CD14-positive monocyte (primary cell): ENCODE measurements at regions not wholly inside any gene's neighbourhood (a gene's known extent, or its start where the extent isn't known, plus 50 kb on each side); places are given as distances from the start of the nearest gene placed in this dataset.

Experiments used
- DNase-seq, 3 donors: peaks; one replicate each; pipeline ENCODE4 v3.0.0-alpha.2; 2011 to 2022
- H2AFZ ChIP-seq: 2 replicates; pipeline ENCODE4 v1.6.0; 2012; ENCODE audit warnings: mild to moderate bottlenecking, low read depth, low read length, inconsistent platforms; ENCODE audit not compliant: insufficient read depth, poor library complexity, severe bottlenecking
- H3K27ac ChIP-seq, 2 donors: 1 replicate in 1 of 2; 2 replicates in 1 of 2; pipeline ENCODE4 v1.5.1; 2012 to 2013; ENCODE audit warnings: low read length in 2 of 2, control low read depth in 1 of 2, inconsistent platforms in 1 of 2, low read depth in 1 of 2, mild to moderate bottlenecking in 1 of 2
- H3K27me3 ChIP-seq, 2 donors: one replicate each; pipeline versions ENCODE4 v1.6.0 to v1.6.1; 2011 to 2013; ENCODE audit warnings: low read length in 2 of 2; ENCODE audit not compliant: control insufficient read depth in 2 of 2, insufficient read depth in 2 of 2
- H3K36me3 ChIP-seq, 2 donors: replicated peaks in 1 of 2; 1 replicate in 1 of 2; 2 replicates in 1 of 2; pipeline versions ENCODE4 v1.5.1 to v1.6.1; 2012 to 2013; ENCODE audit warnings: low read length in 2 of 2, control low read depth in 1 of 2, inconsistent platforms in 1 of 2, mild to moderate bottlenecking in 1 of 2; ENCODE audit not compliant: insufficient read depth in 2 of 2, control insufficient read depth in 1 of 2
- H3K4me1 ChIP-seq, 2 donors: 1 replicate in 1 of 2; 2 replicates in 1 of 2; pipeline versions ENCODE4 v1.5.1 to v1.6.1; 2012 to 2013; ENCODE audit warnings: low read length in 2 of 2, control low read depth in 1 of 2, inconsistent platforms in 1 of 2, mild to moderate bottlenecking in 1 of 2, moderate library complexity in 1 of 2; ENCODE audit not compliant: insufficient read depth in 2 of 2, control insufficient read depth in 1 of 2
- H3K4me2 ChIP-seq: replicated peaks from 2 replicates; pipeline ENCODE3; 2012; ENCODE audit warnings: low read length, moderate library complexity, mild to moderate bottlenecking; ENCODE audit not compliant: poor library complexity, severe bottlenecking; ENCODE audit errors: extremely low read depth
- H3K4me3 ChIP-seq, 3 experiments: fragments of 200-600 bp in 1 of 3; sonication (generic) in 1 of 3; replicated peaks in 1 of 3; 1 replicate in 2 of 3; 2 replicates in 1 of 3; pipeline ENCODE4 v1.5.1; 2011 to 2013; ENCODE audit warnings: low read length in 3 of 3, mild to moderate bottlenecking in 3 of 3, control low read depth in 2 of 3, low read depth in 2 of 3, inconsistent platforms in 1 of 3, moderate library complexity in 1 of 3
- H3K79me2 ChIP-seq: 2 replicates; pipeline ENCODE4 v1.6.0; 2012; ENCODE audit warnings: mild to moderate bottlenecking, control low read depth, inconsistent platforms, low read length, moderate library complexity; ENCODE audit not compliant: insufficient read depth
- H3K9ac ChIP-seq: 2 replicates; pipeline ENCODE4 v1.6.0; 2017; ENCODE audit warnings: low read length, mild to moderate bottlenecking; ENCODE audit not compliant: insufficient read depth, poor library complexity, severe bottlenecking
- H3K9me3 ChIP-seq, 2 donors: replicated peaks in 1 of 2; 1 replicate in 1 of 2; 2 replicates in 1 of 2; pipeline versions ENCODE4 v1.5.1 to v1.6.1; 2012 to 2013; ENCODE audit warnings: low read length in 2 of 2, control low read depth in 1 of 2; ENCODE audit not compliant: control insufficient read depth in 1 of 2, insufficient read depth in 1 of 2
- H4K20me1 ChIP-seq: 2 replicates; pipeline ENCODE4 v1.6.0; 2012; ENCODE audit warnings: mild to moderate bottlenecking, low read length, control low read depth, moderate library complexity; ENCODE audit not compliant: insufficient read depth
- H3K27ac Mint-ChIP-seq, 7 donors: one replicate each; pipeline ENCODE4 v1.8.0; 2020; ENCODE audit warnings: mild to moderate bottlenecking in 7 of 7, mixed read lengths in 7 of 7, moderate library complexity in 6 of 7, inconsistent platforms in 2 of 7
- H3K27me3 Mint-ChIP-seq, 3 donors: one replicate each; pipeline ENCODE4 v1.8.0; 2021 to 2022; ENCODE audit warnings: low read depth in 3 of 3, mild to moderate bottlenecking in 3 of 3, mixed read lengths in 3 of 3, moderate library complexity in 3 of 3, inconsistent platforms in 1 of 3
- H3K36me3 Mint-ChIP-seq, 2 donors: one replicate each; pipeline ENCODE4 v1.8.0; 2020; ENCODE audit warnings: mixed read lengths in 2 of 2, inconsistent platforms in 1 of 2, mild to moderate bottlenecking in 1 of 2
- H3K4me1 Mint-ChIP-seq: one replicate; pipeline ENCODE4 v1.8.0; 2020; ENCODE audit warnings: mild to moderate bottlenecking, mixed read lengths
- H3K4me3 Mint-ChIP-seq, 2 donors: one replicate each; pipeline ENCODE4 v1.8.0; 2020; ENCODE audit warnings: mild to moderate bottlenecking in 2 of 2, mixed read lengths in 2 of 2, moderate library complexity in 1 of 2
- H3K9me3 Mint-ChIP-seq, 7 donors: one replicate each; pipeline ENCODE4 v1.8.0; 2020 to 2022; ENCODE audit warnings: mixed read lengths in 7 of 7, mild to moderate bottlenecking in 6 of 7, moderate library complexity in 6 of 7, inconsistent platforms in 2 of 7
- CTCF ChIP-seq: fragments of 200-600 bp; IDR thresholded peaks from one replicate; pipeline ENCODE4 v1.8.0; 2022; ENCODE audit warnings: antibody characterized with exemption, mild to moderate bottlenecking
- WGBS: methylation state at CpG from one replicate; pipeline ENCODE4 v1.1.5; 2013; ENCODE audit warnings: missing lambda C conversion rate; ENCODE audit not compliant: insufficient coverage; 5-methylcytosine and 5-hydroxymethylcytosine counted together
- intact Hi-C, 2 donors: fragments of 100-400 bp; cut with micrococcal nuclease; formaldehyde crosslinking; loops; one replicate each; pipeline versions ENCODE4 v1.15.0 to v1.15.1; 2023

GRCh38 chr3:110164632-110165369, 827.5 kb upstream of the DPPA4 start:
- Histone ChIP-seq H3K4me2 (no peak overlapping the region), H3K4me3 (no peak overlapping the region), H3K9me3 (peaks cover 0 to 8% of the 10 kb centered on the region in 2 donors), H2AFZ (no peak overlapping the region), H3K36me3 (no peaks in the 10 kb centered on the region), H3K27ac (no peak overlapping the region), H3K27me3 (no peaks in the 10 kb centered on the region), H3K9ac (no peak overlapping the region), H3K4me1 (no peaks in the 10 kb centered on the region), H3K79me2 (no peaks in the 10 kb centered on the region), H4K20me1 (no peaks in the 10 kb centered on the region)
- Mint-ChIP-seq H3K27me3 (peaks cover 0 to 2% (median 1%) of the 10 kb centered on the region in 3 donors), H3K9me3 (peaks cover 0 to 9% (median 2%) of the 10 kb centered on the region in 7 donors), H3K4me1 (no peaks in the 10 kb centered on the region), H3K36me3 (no peaks in the 10 kb centered on the region), H3K4me3 (no peak overlapping the region), H3K27ac (no peak overlapping the region)
- DNase-seq, result no peak
- no peak for TF ChIP-seq CTCF
- 50% methylated on average over 1 of the region's 6 CpGs for WGBS
- intact Hi-C loops, result no loop called here

- H3K4me3 Mint-ChIP-seq, result no peak overlapping the region
- intact Hi-C loops, result no loop called here
- no peak overlapping the region for H3K9ac ChIP-seq
- no peaks in the 10 kb centered on the region for H3K36me3 ChIP-seq
- peaks cover 0 to 8% of the 10 kb centered on the region in 2 donors for H3K9me3 ChIP-seq
- DNase-seq, result no peak
- no peaks in the 10 kb centered on the region for H4K20me1 ChIP-seq
- no peak overlapping the region for H2AFZ ChIP-seq
- TF ChIP-seq CTCF, result no peak
- no peak overlapping the region for H3K27ac Mint-ChIP-seq
- H3K27me3 Mint-ChIP-seq, result peaks cover 0 to 2% (median 1%) of the 10 kb centered on the region in 3 donors
- no peak overlapping the region for H3K4me3 ChIP-seq
- H3K27me3 ChIP-seq, result no peaks in the 10 kb centered on the region
- H3K4me1 ChIP-seq, result no peaks in the 10 kb centered on the region
- H3K4me1 Mint-ChIP-seq, result no peaks in the 10 kb centered on the region
- H3K79me2 ChIP-seq, result no peaks in the 10 kb centered on the region
- H3K27ac ChIP-seq, result no peak overlapping the region
- H3K4me2 ChIP-seq, result no peak overlapping the region
- WGBS, result no CpG with 5 or more reads among the region's 3 CpGs
- H3K36me3 Mint-ChIP-seq, result no peaks in the 10 kb centered on the region
- peaks cover 0 to 9% (median 2%) of the 10 kb centered on the region in 7 donors for H3K9me3 Mint-ChIP-seq
Observed at GRCh38 chr3:110165370-110165743, 828.0 kb upstream of the DPPA4 start.
